ENCODE measurements at regions not wholly inside any gene's neighbourhood (a gene's known extent, or its start where the extent isn't known, plus 50 kb on each side); places are given as distances from the start of the nearest gene placed in this dataset.

DNA sequence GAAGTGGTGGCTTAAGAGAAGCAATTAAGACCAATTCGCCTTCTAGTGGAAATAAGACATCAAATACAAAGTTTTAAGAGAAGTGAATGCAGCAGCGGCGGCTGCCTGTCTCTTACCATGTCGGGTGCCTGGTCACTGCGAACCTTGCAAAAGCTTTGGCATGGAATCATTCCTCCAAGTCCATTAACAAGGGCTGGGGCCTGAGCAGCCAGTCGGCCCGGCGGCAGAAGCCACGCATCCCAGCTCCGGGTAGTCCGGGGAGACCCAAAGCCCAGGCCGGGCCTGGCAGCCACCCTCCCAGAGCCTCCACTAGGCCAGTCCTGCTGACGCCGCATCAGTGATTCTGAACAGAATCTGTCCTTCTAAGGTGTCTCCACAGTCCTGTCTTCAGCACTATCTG lies 321.0 kb downstream of the TMEM121 start:
- TF ChIP-seq, protein P1, sequence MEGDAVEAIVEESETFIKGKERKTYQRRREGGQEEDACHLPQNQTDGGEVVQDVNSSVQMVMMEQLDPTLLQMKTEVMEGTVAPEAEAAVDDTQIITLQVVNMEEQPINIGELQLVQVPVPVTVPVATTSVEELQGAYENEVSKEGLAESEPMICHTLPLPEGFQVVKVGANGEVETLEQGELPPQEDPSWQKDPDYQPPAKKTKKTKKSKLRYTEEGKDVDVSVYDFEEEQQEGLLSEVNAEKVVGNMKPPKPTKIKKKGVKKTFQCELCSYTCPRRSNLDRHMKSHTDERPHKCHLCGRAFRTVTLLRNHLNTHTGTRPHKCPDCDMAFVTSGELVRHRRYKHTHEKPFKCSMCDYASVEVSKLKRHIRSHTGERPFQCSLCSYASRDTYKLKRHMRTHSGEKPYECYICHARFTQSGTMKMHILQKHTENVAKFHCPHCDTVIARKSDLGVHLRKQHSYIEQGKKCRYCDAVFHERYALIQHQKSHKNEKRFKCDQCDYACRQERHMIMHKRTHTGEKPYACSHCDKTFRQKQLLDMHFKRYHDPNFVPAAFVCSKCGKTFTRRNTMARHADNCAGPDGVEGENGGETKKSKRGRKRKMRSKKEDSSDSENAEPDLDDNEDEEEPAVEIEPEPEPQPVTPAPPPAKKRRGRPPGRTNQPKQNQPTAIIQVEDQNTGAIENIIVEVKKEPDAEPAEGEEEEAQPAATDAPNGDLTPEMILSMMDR (IDR thresholded peaks at IDR 0.05; ENCODE audit: control extremely low read depth in 1 of 3, insufficient read depth in 1 of 3, low read depth in 1 of 3, low read length in 3 of 3): no peak
- TF ChIP-seq TCF12 (IDR thresholded peaks at IDR 0.05; ENCODE audit: low read depth, low read length): no peak
- TF ChIP-seq POLR2A (IDR thresholded peaks at IDR 0.05; ENCODE audit: control extremely low read depth in 1 of 2, low read depth in 2 of 2, low read length in 2 of 2): no peak
- no peak for TF ChIP-seq CEBPB (IDR thresholded peaks at IDR 0.05; ENCODE audit: low read depth, low read length)
- no peak for TF ChIP-seq SUZ12 (IDR thresholded peaks at IDR 0.05; ENCODE audit: low read length)
- TF ChIP-seq POLR2AphosphoS5 (IDR thresholded peaks at IDR 0.05; ENCODE audit: low read depth, low read length): no peak
- TF ChIP-seq BACH1 (IDR thresholded peaks at IDR 0.05; ENCODE audit: low read length): no peak
- no peak for TF ChIP-seq EGR1 (IDR thresholded peaks at IDR 0.05; ENCODE audit: borderline replicate concordance, low read depth, low read length)
- no peak for TF ChIP-seq CREB1 (IDR thresholded peaks at IDR 0.05)
- no peak for TF ChIP-seq MAFK (IDR thresholded peaks at IDR 0.05; ENCODE audit: low read depth, low read length)
- no peak for TF ChIP-seq JUND (IDR thresholded peaks at IDR 0.05; ENCODE audit: low read length)
- TF ChIP-seq CBX5 (IDR thresholded peaks at IDR 0.05; ENCODE audit: low read depth, low read length): no peak
- TF ChIP-seq YY1 (IDR thresholded peaks at IDR 0.05; ENCODE audit: low read depth, low read length): no peak

Measured in H1 (cell line).